Peyer's patch (tissue), 4 donors: ENCODE measurements at regions not wholly inside any gene's neighbourhood (a gene's known extent, or its start where the extent isn't known, plus 50 kb on each side); places are given as distances from the start of the nearest gene placed in this dataset.

Experiments
- DNase-seq, 3 donors: peaks; one replicate each; pipeline ENCODE4 v3.0.0-alpha.2; 2017 to 2019
- H3K27ac ChIP-seq, 4 donors: fragments of 200-600 bp; sonication (generic); one replicate each; pipeline ENCODE4 v1.5.1; 2016 to 2019
- H3K27me3 ChIP-seq, 2 donors: fragments of 200-600 bp; sonication (generic); one replicate each; pipeline ENCODE4 v1.5.1; 2019
- H3K36me3 ChIP-seq, 3 donors: fragments of 200-600 bp; sonication (generic); one replicate each; pipeline ENCODE4 v1.5.1; 2016 to 2019
- H3K4me1 ChIP-seq, 4 donors: fragments of 200-600 bp; sonication (generic); one replicate each; pipeline ENCODE4 v1.5.1; 2016 to 2019
- H3K4me3 ChIP-seq, 4 donors: fragments of 200-600 bp; sonication (generic); 1 replicate in 3 of 4; 2 replicates in 1 of 4; pipeline ENCODE4 v1.5.1; 2016 to 2019; ENCODE audit warnings: mild to moderate bottlenecking in 1 of 4
- H3K9me3 ChIP-seq, 4 donors: fragments of 200-600 bp; sonication (generic); one replicate each; pipeline ENCODE4 v1.5.1; 2016 to 2019; ENCODE audit warnings: mild to moderate bottlenecking in 1 of 4
- CTCF ChIP-seq, 6 experiments: fragments of 450-650 bp in 4 of 6; fragments of 200-600 bp in 2 of 6; sonication (generic) in 1 of 6; IDR thresholded peaks; one replicate each; pipeline ENCODE4 v1.5.1; 2017 to 2019; ENCODE audit warnings: antibody characterized with exemption in 6 of 6, mild to moderate bottlenecking in 3 of 6, moderate library complexity in 1 of 6
- POLR2A ChIP-seq, 2 donors: fragments of 450-650 bp; IDR thresholded peaks; one replicate each; pipeline ENCODE4 v1.5.1; 2017; ENCODE audit warnings: antibody characterized with exemption in 2 of 2, mild to moderate bottlenecking in 2 of 2, moderate library complexity in 2 of 2

GRCh38 chr7:9097565-9098060 lies 664.2 kb downstream of the NXPH1 start:
- H3K27ac ChIP-seq, result no peak overlapping the region
- no peak overlapping the region for H3K4me3 ChIP-seq
- no peaks in the 10 kb centered on the region for H3K36me3 ChIP-seq
- no peaks in the 10 kb centered on the region for H3K4me1 ChIP-seq
- H3K9me3 ChIP-seq, result no peaks in the 10 kb centered on the region
- DNase-seq, result no peak
- H3K27me3 ChIP-seq, result no peaks in the 10 kb centered on the region
- no peak for TF ChIP-seq POLR2A (IDR thresholded peaks at IDR 0.05)
- TF ChIP-seq CTCF (IDR thresholded peaks at IDR 0.05), result no peak

- TF ChIP-seq POLR2A (IDR thresholded peaks at IDR 0.05), result no peak
- no peak for TF ChIP-seq CTCF (IDR thresholded peaks at IDR 0.05)
- Histone ChIP-seq H3K36me3 (no peaks in the 10 kb centered on the region), H3K27ac (no peak overlapping the region), H3K4me1 (no peaks in the 10 kb centered on the region), H3K27me3 (no peaks in the 10 kb centered on the region), H3K9me3 (no peaks in the 10 kb centered on the region), H3K4me3 (no peak overlapping the region)
- no peak for DNase-seq
Observed at GRCh38 chr7:9100289-9100688, 666.9 kb downstream of the NXPH1 start.

- H3K36me3 ChIP-seq, result no peaks in the 10 kb centered on the region
- no peak overlapping the region for H3K4me3 ChIP-seq
- no peaks in the 10 kb centered on the region for H3K4me1 ChIP-seq
- no peaks in the 10 kb centered on the region for H3K9me3 ChIP-seq
- no peak for DNase-seq
- TF ChIP-seq POLR2A (IDR thresholded peaks at IDR 0.05) (no peak), CTCF (IDR thresholded peaks at IDR 0.05) (no peak)
- no peak overlapping the region for H3K27ac ChIP-seq
- H3K27me3 ChIP-seq, result no peaks in the 10 kb centered on the region
Observed at GRCh38 chr7:9102846-9103245, 669.4 kb downstream of the NXPH1 start.

GRCh38 chr7:9106747-9107146 lies 673.3 kb downstream of the NXPH1 start:
- Histone ChIP-seq H3K9me3 (peaks cover 0 to 7% (median 0%) of the 10 kb centered on the region in 4 donors), H3K4me1 (no peaks in the 10 kb centered on the region), H3K27me3 (no peaks in the 10 kb centered on the region), H3K4me3 (no peak overlapping the region), H3K27ac (no peak overlapping the region), H3K36me3 (no peaks in the 10 kb centered on the region)
- no peak for TF ChIP-seq CTCF (IDR thresholded peaks at IDR 0.05)
- DNase-seq, result no peak

- H3K27me3 ChIP-seq, result no peaks in the 10 kb centered on the region
- H3K27ac ChIP-seq, result no peak overlapping the region
- no peak overlapping the region for H3K4me3 ChIP-seq
- H3K4me1 ChIP-seq, result no peaks in the 10 kb centered on the region
- TF ChIP-seq CTCF (IDR thresholded peaks at IDR 0.05), result no peak
- TF ChIP-seq POLR2A (IDR thresholded peaks at IDR 0.05), result no peak
- no peak for DNase-seq
- H3K9me3 ChIP-seq, result no peaks in the 10 kb centered on the region
- H3K36me3 ChIP-seq, result no peaks in the 10 kb centered on the region
Observed at GRCh38 chr7:9120331-9120730, 686.9 kb downstream of the NXPH1 start.

- TF ChIP-seq POLR2A (IDR thresholded peaks at IDR 0.05) (no peak), CTCF (IDR thresholded peaks at IDR 0.05) (no peak)
- Histone ChIP-seq H3K4me1 (no peaks in the 10 kb centered on the region), H3K36me3 (no peaks in the 10 kb centered on the region), H3K9me3 (no peaks in the 10 kb centered on the region), H3K27me3 (no peaks in the 10 kb centered on the region), H3K4me3 (no peak overlapping the region), H3K27ac (no peak overlapping the region)
- no peak for DNase-seq
Observed at GRCh38 chr7:9124320-9124719, 690.9 kb downstream of the NXPH1 start.
